CD4-positive, alpha-beta memory T cell (primary cell): ENCODE measurements at regions not wholly inside any gene's neighbourhood (a gene's known extent, or its start where the extent isn't known, plus 50 kb on each side); places are given as distances from the start of the nearest gene placed in this dataset.

Experiments used
- CTCF ChIA-PET: fragments of 350-600 bp; sonication (Branson Sonifier 250); formaldehyde crosslinking; loops from one replicate; lab custom pipeline; 2021; ENCODE audit warnings: inconsistent platforms; ENCODE audit not compliant: partially characterized antibody; lab: Charles Lee
- POLR2A ChIA-PET: fragments of 350-600 bp; sonication (Branson Sonifier 250); formaldehyde crosslinking; loops from one replicate; lab custom pipeline; 2021; ENCODE audit not compliant: partially characterized antibody; lab: Charles Lee
- DNase-seq, 5 donors: peaks; one replicate each; pipeline versions ENCODE4 v3.0.0 to v3.0.0-alpha.2; 2020 to 2022; ENCODE audit warnings: mixed read lengths in 1 of 5
- H3K27ac ChIP-seq: one replicate; pipeline ENCODE4 v1.7.0; 2013; ENCODE audit warnings: low read depth, low read length
- H3K27me3 ChIP-seq: 2 replicates; pipeline ENCODE4 v1.7.0; 2013; ENCODE audit warnings: mild to moderate bottlenecking, low read length, moderate library complexity; ENCODE audit not compliant: insufficient read depth
- H3K36me3 ChIP-seq: 2 replicates; pipeline ENCODE4 v1.7.0; 2013; ENCODE audit warnings: mild to moderate bottlenecking, low read length, moderate library complexity; ENCODE audit not compliant: insufficient read depth
- H3K4me1 ChIP-seq: 2 replicates; pipeline ENCODE4 v1.7.0; 2013; ENCODE audit warnings: mild to moderate bottlenecking, low read length, moderate library complexity; ENCODE audit not compliant: insufficient read depth
- H3K4me3 ChIP-seq, 2 donors: one replicate each; pipeline ENCODE4 v1.7.0; 2013; ENCODE audit warnings: low read length in 2 of 2, mild to moderate bottlenecking in 1 of 2
- H3K9me3 ChIP-seq, 2 donors: one replicate each; pipeline ENCODE4 v1.7.0; 2013; ENCODE audit warnings: low read length in 2 of 2, control low read depth in 1 of 2; ENCODE audit not compliant: control insufficient read depth in 1 of 2
- H3K27ac Mint-ChIP-seq, 7 donors: one replicate each; pipeline ENCODE4 v1.8.0; 2020 to 2021; ENCODE audit warnings: mixed read lengths in 7 of 7, mild to moderate bottlenecking in 6 of 7, inconsistent platforms in 3 of 7, moderate library complexity in 3 of 7
- H3K27me3 Mint-ChIP-seq, 2 donors: one replicate each; pipeline ENCODE4 v1.8.0; 2020 to 2021; ENCODE audit warnings: mixed read lengths in 2 of 2
- H3K36me3 Mint-ChIP-seq, 2 donors: one replicate each; pipeline ENCODE4 v1.8.0; 2020 to 2021; ENCODE audit warnings: mixed read lengths in 2 of 2, inconsistent platforms in 1 of 2, mild to moderate bottlenecking in 1 of 2
- H3K4me1 Mint-ChIP-seq, 4 donors: one replicate each; pipeline ENCODE4 v1.8.0; 2020 to 2021; ENCODE audit warnings: mixed read lengths in 4 of 4, mild to moderate bottlenecking in 1 of 4
- H3K4me3 Mint-ChIP-seq, 8 donors: one replicate each; pipeline ENCODE4 v1.8.0; 2020 to 2021; ENCODE audit warnings: mixed read lengths in 8 of 8, mild to moderate bottlenecking in 7 of 8, moderate library complexity in 6 of 8, inconsistent platforms in 3 of 8
- H3K9me3 Mint-ChIP-seq, 8 donors: one replicate each; pipeline ENCODE4 v1.8.0; 2020 to 2021; ENCODE audit warnings: mixed read lengths in 8 of 8, mild to moderate bottlenecking in 5 of 8, inconsistent platforms in 3 of 8, moderate library complexity in 1 of 8
- intact Hi-C: fragments of 100-400 bp; cut with micrococcal nuclease; formaldehyde crosslinking; loops from one replicate; pipeline ENCODE4 v1.15.1; 2023

DNA sequence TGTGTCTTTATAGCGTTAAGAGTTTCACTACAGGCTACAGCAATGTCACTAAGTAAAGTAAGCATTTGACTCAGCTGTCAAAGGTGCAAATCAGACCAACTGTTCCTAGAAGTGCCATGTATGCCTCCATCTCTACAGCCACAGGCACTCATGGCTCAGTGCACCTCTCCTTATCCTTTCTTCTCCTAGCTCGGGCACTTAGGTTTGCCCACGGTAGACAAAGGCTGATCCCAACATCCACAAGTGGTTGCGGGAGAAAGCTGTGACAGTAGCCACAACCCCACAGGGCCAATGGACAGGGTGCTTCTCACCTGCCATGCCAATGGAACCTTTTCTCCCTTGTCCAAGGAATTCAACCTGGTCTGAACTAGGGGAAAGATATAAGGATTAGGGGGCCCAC, 228.5 kb upstream of the EXOC2 start:
- no peak for DNase-seq
- Mint-ChIP-seq H3K27me3 (peaks cover 7 to 18% of the 10 kb centered on the region in 2 donors), H3K4me1 (no peaks in the 10 kb centered on the region), H3K9me3 (peaks cover 0 to 45% (median 20%) of the 10 kb centered on the region in 8 donors), H3K4me3 (no peak overlapping the region), H3K27ac (no peak overlapping the region), H3K36me3 (no peaks in the 10 kb centered on the region)
- Histone ChIP-seq H3K4me3 (no peak overlapping the region), H3K9me3 (no peaks in the 10 kb centered on the region), H3K27me3 (no peaks in the 10 kb centered on the region), H3K27ac (no peak overlapping the region), H3K36me3 (no peaks in the 10 kb centered on the region), H3K4me1 (no peaks in the 10 kb centered on the region)
- ChIA-PET CTCF (no interaction called here), POLR2A (no interaction called here)
- intact Hi-C loops: no loop called here

- H3K4me1 Mint-ChIP-seq: no peaks in the 10 kb centered on the region
- H3K36me3 ChIP-seq: no peaks in the 10 kb centered on the region
- CTCF ChIA-PET: no interaction called here
- no peaks in the 10 kb centered on the region for H3K36me3 Mint-ChIP-seq
- H3K27ac Mint-ChIP-seq: no peak overlapping the region
- H3K4me3 Mint-ChIP-seq: no peak overlapping the region
- no peak overlapping the region for H3K4me3 ChIP-seq
- no peaks in the 10 kb centered on the region for H3K27me3 ChIP-seq
- peaks cover 5 to 18% of the 10 kb centered on the region in 2 donors for H3K27me3 Mint-ChIP-seq
- no peaks in the 10 kb centered on the region for H3K9me3 ChIP-seq
- no peaks in the 10 kb centered on the region for H3K4me1 ChIP-seq
- H3K27ac ChIP-seq: no peak overlapping the region
- no peak for DNase-seq
- H3K9me3 Mint-ChIP-seq: peaks cover 0 to 45% (median 22%) of the 10 kb centered on the region in 8 donors
- POLR2A ChIA-PET: no interaction called here
- intact Hi-C loops: no loop called here
Observed at GRCh38 chr6:920512-920911, 227.6 kb upstream of the EXOC2 start.

DNA sequence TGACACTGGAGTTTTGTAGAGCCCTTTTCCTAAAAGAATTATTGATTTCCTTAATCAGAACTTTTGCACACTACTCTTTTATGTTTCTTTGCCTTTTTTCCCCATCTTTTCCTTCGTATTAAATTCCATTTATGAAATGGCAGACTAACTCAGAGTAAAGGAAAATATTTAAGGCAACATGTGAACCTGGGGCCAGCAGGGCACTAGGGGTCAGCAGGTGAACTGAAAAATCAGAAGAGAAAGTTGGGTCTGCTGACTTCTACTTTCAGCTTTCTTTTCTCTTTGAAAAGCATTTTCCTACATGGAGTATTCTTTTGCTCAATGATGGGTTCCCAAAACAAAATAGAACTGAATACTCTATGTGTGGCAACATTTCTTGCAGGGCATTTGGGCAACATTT, 226.6 kb upstream of the EXOC2 start:
- ChIA-PET POLR2A (no interaction called here), CTCF (no interaction called here)
- H3K4me1 Mint-ChIP-seq: no peaks in the 10 kb centered on the region

DNA sequence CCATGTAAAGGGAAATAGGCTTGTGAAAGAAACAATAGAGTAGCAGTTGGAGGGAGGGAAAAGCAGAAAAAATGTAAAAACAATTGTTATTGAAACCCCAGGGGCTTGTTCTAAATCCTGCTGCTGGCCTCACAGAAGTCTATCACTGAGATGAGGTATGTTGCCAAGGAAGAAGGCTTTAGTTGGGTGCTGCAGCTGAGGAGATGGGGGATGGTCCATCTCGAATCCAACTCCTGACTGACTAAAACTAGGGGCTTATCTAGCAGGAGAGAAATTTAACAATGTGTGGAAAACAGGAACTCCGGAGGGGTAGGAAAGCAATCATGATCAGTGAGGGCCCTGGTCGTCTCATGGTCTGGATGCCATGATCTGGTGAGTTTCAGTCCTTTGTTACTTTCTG, 225.0 kb upstream of the EXOC2 start:
- Mint-ChIP-seq H3K9me3 (peaks cover 0 to 39% (median 20%) of the 10 kb centered on the region in 8 donors), H3K27me3 (peaks cover 12 to 13% of the 10 kb centered on the region in 2 donors)

More for the DNA sequence above, 226.6 kb upstream of the EXOC2 start:
- Mint-ChIP-seq H3K4me3 (no peak overlapping the region), H3K36me3 (no peaks in the 10 kb centered on the region), H3K27me3 (peaks cover 10 to 19% of the 10 kb centered on the region in 2 donors), H3K9me3 (peaks cover 0 to 45% (median 22%) of the 10 kb centered on the region in 8 donors), H3K27ac (no peak overlapping the region)
- Histone ChIP-seq H3K9me3 (no peaks in the 10 kb centered on the region), H3K4me1 (no peaks in the 10 kb centered on the region), H3K36me3 (no peaks in the 10 kb centered on the region), H3K27ac (no peak overlapping the region), H3K27me3 (no peaks in the 10 kb centered on the region), H3K4me3 (no peak overlapping the region)
- intact Hi-C loops: no loop called here
- no peak for DNase-seq

GRCh38 chr6:917296-917695, 224.4 kb upstream of the EXOC2 start:
- no peaks in the 10 kb centered on the region for H3K4me1 ChIP-seq
- no peak overlapping the region for H3K4me3 ChIP-seq
- H3K27me3 Mint-ChIP-seq: peaks cover 12 to 17% of the 10 kb centered on the region in 2 donors
- H3K36me3 ChIP-seq: no peaks in the 10 kb centered on the region
- H3K27me3 ChIP-seq: no peaks in the 10 kb centered on the region
- CTCF ChIA-PET: no interaction called here
- H3K9me3 Mint-ChIP-seq: peaks cover 0 to 36% (median 19%) of the 10 kb centered on the region in 8 donors
- DNase-seq: no peak
- H3K4me3 Mint-ChIP-seq: no peak overlapping the region
- intact Hi-C loops: no loop called here
- no peak overlapping the region for H3K27ac ChIP-seq
- no peaks in the 10 kb centered on the region for H3K4me1 Mint-ChIP-seq
- no peaks in the 10 kb centered on the region for H3K36me3 Mint-ChIP-seq
- no peaks in the 10 kb centered on the region for H3K9me3 ChIP-seq
- no peak overlapping the region for H3K27ac Mint-ChIP-seq
- POLR2A ChIA-PET: no interaction called here

More for the DNA sequence above, 225.0 kb upstream of the EXOC2 start:
- H3K27ac ChIP-seq: no peak overlapping the region
- H3K36me3 Mint-ChIP-seq: no peaks in the 10 kb centered on the region
- H3K27ac Mint-ChIP-seq: no peak overlapping the region
- no peaks in the 10 kb centered on the region for H3K27me3 ChIP-seq
- no peak overlapping the region for H3K4me3 Mint-ChIP-seq
- H3K36me3 ChIP-seq: no peaks in the 10 kb centered on the region
- POLR2A ChIA-PET: no interaction called here
- no peaks in the 10 kb centered on the region for H3K4me1 Mint-ChIP-seq
- no peak for DNase-seq
- H3K9me3 ChIP-seq: no peaks in the 10 kb centered on the region
- H3K4me3 ChIP-seq: no peak overlapping the region
- intact Hi-C loops: no loop called here
- no peaks in the 10 kb centered on the region for H3K4me1 ChIP-seq
- CTCF ChIA-PET: no interaction called here

GRCh38 chr6:916131-916530, 223.2 kb upstream of the EXOC2 start:
- no peak overlapping the region for H3K27ac ChIP-seq
- no peak for DNase-seq
- H3K9me3 ChIP-seq: no peaks in the 10 kb centered on the region
- Mint-ChIP-seq H3K27ac (no peak overlapping the region), H3K9me3 (peaks cover 0 to 28% (median 15%) of the 10 kb centered on the region in 8 donors), H3K4me1 (peaks cover 0 to 3% (median 0%) of the 10 kb centered on the region in 4 donors), H3K36me3 (no peaks in the 10 kb centered on the region), H3K27me3 (peaks cover 14 to 21% of the 10 kb centered on the region in 2 donors), H3K4me3 (no peak overlapping the region)
- no peak overlapping the region for H3K4me3 ChIP-seq
- intact Hi-C loops: no loop called here
- CTCF ChIA-PET: no interaction called here
- no peaks in the 10 kb centered on the region for H3K36me3 ChIP-seq
- H3K4me1 ChIP-seq: no peaks in the 10 kb centered on the region
- H3K27me3 ChIP-seq: no peaks in the 10 kb centered on the region
- POLR2A ChIA-PET: no interaction called here

- H3K36me3 Mint-ChIP-seq: no peaks in the 10 kb centered on the region
- H3K27me3 Mint-ChIP-seq: peaks cover 19 to 32% of the 10 kb centered on the region in 2 donors
- peaks cover 0 to 12% (median 7%) of the 10 kb centered on the region in 8 donors for H3K9me3 Mint-ChIP-seq
- CTCF ChIA-PET: no interaction called here
- no peaks in the 10 kb centered on the region for H3K36me3 ChIP-seq
- H3K4me3 Mint-ChIP-seq: no peak overlapping the region
- H3K27ac ChIP-seq: no peak overlapping the region
- H3K4me1 Mint-ChIP-seq: peaks cover 0 to 3% (median 0%) of the 10 kb centered on the region in 4 donors
- no peaks in the 10 kb centered on the region for H3K27me3 ChIP-seq
- H3K4me1 ChIP-seq: no peaks in the 10 kb centered on the region
- no peak overlapping the region for H3K27ac Mint-ChIP-seq
- POLR2A ChIA-PET: no interaction called here
- DNase-seq: no peak
- no peak overlapping the region for H3K4me3 ChIP-seq
- intact Hi-C loops: no loop called here
- no peaks in the 10 kb centered on the region for H3K9me3 ChIP-seq
Observed at GRCh38 chr6:912871-913835, 220.2 kb upstream of the EXOC2 start.
